SK-N-SH treated with all-trans-retinoic acid at 6 μM for 48 hours (cell line): ENCODE measurements at regions not wholly inside any gene's neighbourhood (a gene's known extent, or its start where the extent isn't known, plus 50 kb on each side); places are given as distances from the start of the nearest gene placed in this dataset.

Experiments used
- ARNTL ChIP-seq: fragments of 450-650 bp; formaldehyde crosslinking; IDR thresholded peaks from 2 replicates; pipeline ENCODE4 v1.5.0; 2020; ENCODE audit warnings: low read depth, mild to moderate bottlenecking, moderate library complexity, borderline replicate concordance
- OSR1 ChIP-seq: fragments of 250-450 bp; sonication (Bioruptor Pico); IDR thresholded peaks from 2 replicates; pipeline ENCODE4 v1.8.0; 2022; ENCODE audit warnings: moderate library complexity, mild to moderate bottlenecking, inconsistent platforms
- SNAI2 ChIP-seq: fragments of 250-450 bp; sonication (Bioruptor Pico); IDR thresholded peaks from 2 replicates; pipeline ENCODE4 v1.5.0; 2020; ENCODE audit warnings: mild to moderate bottlenecking, moderate library complexity
- ZC3H10 ChIP-seq: fragments of 250-450 bp; sonication (Bioruptor Pico); IDR thresholded peaks from 2 replicates; pipeline ENCODE4 v1.5.1; 2021; ENCODE audit warnings: mild to moderate bottlenecking, moderate library complexity
- ZFP3 ChIP-seq: fragments of 250-450 bp; sonication (Bioruptor Pico); IDR thresholded peaks from 2 replicates; pipeline ENCODE4 v1.5.0; 2020; ENCODE audit warnings: mild to moderate bottlenecking, moderate library complexity
- ZFP30 ChIP-seq: fragments of 450-650 bp; formaldehyde crosslinking; IDR thresholded peaks from 2 replicates; pipeline ENCODE4 v1.5.0; 2022; ENCODE audit warnings: mild to moderate bottlenecking, moderate library complexity
- TF ChIP-seq, protein P1 (sequence below): fragments of 250-450 bp; sonication (Bioruptor Pico); IDR thresholded peaks from 2 replicates; pipeline ENCODE4 v1.8.0; 2020; ENCODE audit warnings: mild to moderate bottlenecking, moderate library complexity, borderline replicate concordance
- TF ChIP-seq, protein P2 (sequence below): fragments of 250-450 bp; sonication (Bioruptor Pico); IDR thresholded peaks from 2 replicates; pipeline ENCODE4 v1.5.0; 2020; ENCODE audit warnings: mild to moderate bottlenecking, moderate library complexity
- TF ChIP-seq, protein P3 (sequence below): fragments of 250-450 bp; sonication (Bioruptor Pico); IDR thresholded peaks from 2 replicates; pipeline ENCODE4 v1.8.0; 2021; ENCODE audit warnings: low read depth, mild to moderate bottlenecking, moderate library complexity, borderline replicate concordance

DNA sequence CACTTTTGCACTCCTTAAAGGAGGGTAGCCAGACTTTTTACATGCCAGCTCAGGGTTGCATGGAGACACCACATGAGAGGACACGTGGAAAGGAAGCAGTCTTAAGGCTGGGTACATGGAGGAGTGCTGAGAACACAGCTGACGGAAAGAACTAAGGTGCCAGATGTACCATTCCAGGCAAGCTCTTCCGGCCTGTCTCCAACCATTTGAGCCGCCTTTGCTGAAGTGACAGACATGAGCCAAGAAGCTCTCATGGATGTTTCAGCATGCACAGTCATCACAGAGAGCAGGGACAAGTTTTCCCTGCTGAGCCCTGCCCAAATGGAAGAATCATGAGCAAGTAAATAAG, 83.4 kb upstream of the BMP2K start:
- TF ChIP-seq ZFP30 (CRISPR knock-in tag): no peak
- TF ChIP-seq ARNTL: no peak
- TF ChIP-seq, protein P1, sequence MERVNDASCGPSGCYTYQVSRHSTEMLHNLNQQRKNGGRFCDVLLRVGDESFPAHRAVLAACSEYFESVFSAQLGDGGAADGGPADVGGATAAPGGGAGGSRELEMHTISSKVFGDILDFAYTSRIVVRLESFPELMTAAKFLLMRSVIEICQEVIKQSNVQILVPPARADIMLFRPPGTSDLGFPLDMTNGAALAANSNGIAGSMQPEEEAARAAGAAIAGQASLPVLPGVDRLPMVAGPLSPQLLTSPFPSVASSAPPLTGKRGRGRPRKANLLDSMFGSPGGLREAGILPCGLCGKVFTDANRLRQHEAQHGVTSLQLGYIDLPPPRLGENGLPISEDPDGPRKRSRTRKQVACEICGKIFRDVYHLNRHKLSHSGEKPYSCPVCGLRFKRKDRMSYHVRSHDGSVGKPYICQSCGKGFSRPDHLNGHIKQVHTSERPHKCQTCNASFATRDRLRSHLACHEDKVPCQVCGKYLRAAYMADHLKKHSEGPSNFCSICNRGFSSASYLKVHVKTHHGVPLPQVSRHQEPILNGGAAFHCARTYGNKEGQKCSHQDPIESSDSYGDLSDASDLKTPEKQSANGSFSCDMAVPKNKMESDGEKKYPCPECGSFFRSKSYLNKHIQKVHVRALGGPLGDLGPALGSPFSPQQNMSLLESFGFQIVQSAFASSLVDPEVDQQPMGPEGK (CRISPR knock-in tag): no peak
- no peak for TF ChIP-seq ZC3H10 (CRISPR knock-in tag)
- TF ChIP-seq, protein P2, sequence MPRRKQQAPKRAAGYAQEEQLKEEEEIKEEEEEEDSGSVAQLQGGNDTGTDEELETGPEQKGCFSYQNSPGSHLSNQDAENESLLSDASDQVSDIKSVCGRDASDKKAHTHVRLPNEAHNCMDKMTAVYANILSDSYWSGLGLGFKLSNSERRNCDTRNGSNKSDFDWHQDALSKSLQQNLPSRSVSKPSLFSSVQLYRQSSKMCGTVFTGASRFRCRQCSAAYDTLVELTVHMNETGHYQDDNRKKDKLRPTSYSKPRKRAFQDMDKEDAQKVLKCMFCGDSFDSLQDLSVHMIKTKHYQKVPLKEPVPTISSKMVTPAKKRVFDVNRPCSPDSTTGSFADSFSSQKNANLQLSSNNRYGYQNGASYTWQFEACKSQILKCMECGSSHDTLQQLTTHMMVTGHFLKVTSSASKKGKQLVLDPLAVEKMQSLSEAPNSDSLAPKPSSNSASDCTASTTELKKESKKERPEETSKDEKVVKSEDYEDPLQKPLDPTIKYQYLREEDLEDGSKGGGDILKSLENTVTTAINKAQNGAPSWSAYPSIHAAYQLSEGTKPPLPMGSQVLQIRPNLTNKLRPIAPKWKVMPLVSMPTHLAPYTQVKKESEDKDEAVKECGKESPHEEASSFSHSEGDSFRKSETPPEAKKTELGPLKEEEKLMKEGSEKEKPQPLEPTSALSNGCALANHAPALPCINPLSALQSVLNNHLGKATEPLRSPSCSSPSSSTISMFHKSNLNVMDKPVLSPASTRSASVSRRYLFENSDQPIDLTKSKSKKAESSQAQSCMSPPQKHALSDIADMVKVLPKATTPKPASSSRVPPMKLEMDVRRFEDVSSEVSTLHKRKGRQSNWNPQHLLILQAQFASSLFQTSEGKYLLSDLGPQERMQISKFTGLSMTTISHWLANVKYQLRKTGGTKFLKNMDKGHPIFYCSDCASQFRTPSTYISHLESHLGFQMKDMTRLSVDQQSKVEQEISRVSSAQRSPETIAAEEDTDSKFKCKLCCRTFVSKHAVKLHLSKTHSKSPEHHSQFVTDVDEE: no peak
- TF ChIP-seq, protein P3, sequence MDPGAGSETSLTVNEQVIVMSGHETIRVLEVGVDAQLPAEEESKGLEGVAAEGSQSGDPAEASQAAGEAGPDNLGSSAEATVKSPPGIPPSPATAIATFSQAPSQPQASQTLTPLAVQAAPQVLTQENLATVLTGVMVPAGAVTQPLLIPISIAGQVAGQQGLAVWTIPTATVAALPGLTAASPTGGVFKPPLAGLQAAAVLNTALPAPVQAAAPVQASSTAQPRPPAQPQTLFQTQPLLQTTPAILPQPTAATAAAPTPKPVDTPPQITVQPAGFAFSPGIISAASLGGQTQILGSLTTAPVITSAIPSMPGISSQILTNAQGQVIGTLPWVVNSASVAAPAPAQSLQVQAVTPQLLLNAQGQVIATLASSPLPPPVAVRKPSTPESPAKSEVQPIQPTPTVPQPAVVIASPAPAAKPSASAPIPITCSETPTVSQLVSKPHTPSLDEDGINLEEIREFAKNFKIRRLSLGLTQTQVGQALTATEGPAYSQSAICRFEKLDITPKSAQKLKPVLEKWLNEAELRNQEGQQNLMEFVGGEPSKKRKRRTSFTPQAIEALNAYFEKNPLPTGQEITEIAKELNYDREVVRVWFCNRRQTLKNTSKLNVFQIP: no peak
- no peak for TF ChIP-seq ZFP3 (CRISPR knock-in tag)
- no peak for TF ChIP-seq SNAI2 (CRISPR knock-in tag)
- TF ChIP-seq OSR1 (CRISPR knock-in tag): no peak
